ENCODE measurements at regions not wholly inside any gene's neighbourhood (a gene's known extent, or its start where the extent isn't known, plus 50 kb on each side); places are given as distances from the start of the nearest gene placed in this dataset.

GRCh38 chr3:72334681-72335457 is 513.4 kb downstream of the SHQ1 start:
- DNase-seq (ENCODE audit: low read depth in 2 of 3, low spot score in 1 of 3), result no peak

GRCh38 chr3:72332689-72333088 is 515.6 kb downstream of the SHQ1 start:
- no peak for DNase-seq (ENCODE audit: low read depth in 2 of 3, low spot score in 1 of 3)

- no peak for DNase-seq (ENCODE audit: low read depth in 2 of 3, low spot score in 1 of 3)
These were observed 516.2 kb downstream of the SHQ1 start for GRCh38 chr3:72332036-72332435.

GRCh38 chr3:72331076-72331475 is 517.2 kb downstream of the SHQ1 start:
- DNase-seq (ENCODE audit: low read depth in 2 of 3, low spot score in 1 of 3), result no peak

- no peak for DNase-seq (ENCODE audit: low read depth in 2 of 3, low spot score in 1 of 3)
These were observed 518.9 kb downstream of the SHQ1 start for GRCh38 chr3:72329354-72329753.

- no peak for DNase-seq (ENCODE audit: low read depth in 2 of 3, low spot score in 1 of 3)
These were observed 519.4 kb downstream of the SHQ1 start for GRCh38 chr3:72328755-72329277.

- no peak for DNase-seq (ENCODE audit: low read depth in 2 of 3, low spot score in 1 of 3)
These were observed 521.2 kb downstream of the SHQ1 start for GRCh38 chr3:72327008-72327407.

GRCh38 chr3:72324253-72324811 is 523.9 kb downstream of the SHQ1 start:
- DNase-seq (ENCODE audit: low read depth in 2 of 3, low spot score in 1 of 3), result no peak

GRCh38 chr3:72323773-72324172 is 524.5 kb downstream of the SHQ1 start:
- DNase-seq (ENCODE audit: low read depth in 2 of 3, low spot score in 1 of 3), result no peak

- no peak for DNase-seq (ENCODE audit: low read depth in 2 of 3, low spot score in 1 of 3)
These were observed 525.8 kb downstream of the SHQ1 start for GRCh38 chr3:72322264-72322976.

GRCh38 chr3:72320955-72321303 is 527.3 kb downstream of the SHQ1 start:
- DNase-seq (ENCODE audit: low read depth in 2 of 3, low spot score in 1 of 3), result no peak

- no peak for DNase-seq (ENCODE audit: low read depth in 2 of 3, low spot score in 1 of 3)
These were observed 527.9 kb downstream of the SHQ1 start for GRCh38 chr3:72320095-72320954.

GRCh38 chr3:72319194-72320094 is 528.8 kb downstream of the SHQ1 start:
- DNase-seq (ENCODE audit: low read depth in 2 of 3, low spot score in 1 of 3), result no peak

- no peak for DNase-seq (ENCODE audit: low read depth in 2 of 3, low spot score in 1 of 3)
These were observed 529.6 kb downstream of the SHQ1 start for GRCh38 chr3:72318504-72319193.

- DNase-seq (ENCODE audit: low read depth in 2 of 3, low spot score in 1 of 3), result no peak
These were observed 530.8 kb downstream of the SHQ1 start for GRCh38 chr3:72317491-72317890.

GRCh38 chr3:72316501-72317279 is 531.6 kb downstream of the SHQ1 start:
- DNase-seq (ENCODE audit: low read depth in 2 of 3, low spot score in 1 of 3), result no peak

GRCh38 chr3:72313308-72313707 is 528.4 kb upstream of the PROK2 start:
- no peak for DNase-seq (ENCODE audit: low read depth in 2 of 3, low spot score in 1 of 3)

- DNase-seq (ENCODE audit: low read depth in 2 of 3, low spot score in 1 of 3), result no peak
These were observed 527.4 kb upstream of the PROK2 start for GRCh38 chr3:72312339-72312738.

- no peak for DNase-seq (ENCODE audit: low read depth in 2 of 3, low spot score in 1 of 3)
These were observed 526.5 kb upstream of the PROK2 start for GRCh38 chr3:72311425-72311824.
